Body of pancreas (tissue), 4 donors: ENCODE measurements at regions not wholly inside any gene's neighbourhood (a gene's known extent, or its start where the extent isn't known, plus 50 kb on each side); places are given as distances from the start of the nearest gene placed in this dataset.

Experiments
- POLR2A ChIP-seq, 3 donors: fragments of 450-650 bp; IDR thresholded peaks; one replicate each; pipeline ENCODE4 v1.6.1; 2016; ENCODE audit warnings: antibody characterized with exemption in 3 of 3, mild to moderate bottlenecking in 2 of 3
- TF ChIP-seq, protein P1 (sequence below), 7 experiments: fragments of 450-650 bp in 4 of 7; fragments of 200-600 bp in 3 of 7; sonication (generic) in 3 of 7; IDR thresholded peaks; one replicate each; pipeline ENCODE4 v1.5.1; 2016 to 2019; ENCODE audit warnings: antibody characterized with exemption in 7 of 7

- TF ChIP-seq POLR2A (IDR thresholded peaks at IDR 0.05): no peak
- TF ChIP-seq, protein P1, sequence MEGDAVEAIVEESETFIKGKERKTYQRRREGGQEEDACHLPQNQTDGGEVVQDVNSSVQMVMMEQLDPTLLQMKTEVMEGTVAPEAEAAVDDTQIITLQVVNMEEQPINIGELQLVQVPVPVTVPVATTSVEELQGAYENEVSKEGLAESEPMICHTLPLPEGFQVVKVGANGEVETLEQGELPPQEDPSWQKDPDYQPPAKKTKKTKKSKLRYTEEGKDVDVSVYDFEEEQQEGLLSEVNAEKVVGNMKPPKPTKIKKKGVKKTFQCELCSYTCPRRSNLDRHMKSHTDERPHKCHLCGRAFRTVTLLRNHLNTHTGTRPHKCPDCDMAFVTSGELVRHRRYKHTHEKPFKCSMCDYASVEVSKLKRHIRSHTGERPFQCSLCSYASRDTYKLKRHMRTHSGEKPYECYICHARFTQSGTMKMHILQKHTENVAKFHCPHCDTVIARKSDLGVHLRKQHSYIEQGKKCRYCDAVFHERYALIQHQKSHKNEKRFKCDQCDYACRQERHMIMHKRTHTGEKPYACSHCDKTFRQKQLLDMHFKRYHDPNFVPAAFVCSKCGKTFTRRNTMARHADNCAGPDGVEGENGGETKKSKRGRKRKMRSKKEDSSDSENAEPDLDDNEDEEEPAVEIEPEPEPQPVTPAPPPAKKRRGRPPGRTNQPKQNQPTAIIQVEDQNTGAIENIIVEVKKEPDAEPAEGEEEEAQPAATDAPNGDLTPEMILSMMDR (IDR thresholded peaks at IDR 0.05): no peak
These were observed 163.6 kb upstream of the RAB4A start for GRCh38 chr1:229107304-229107815.
